CD1c-positive myeloid dendritic cell (primary cell): ENCODE measurements at regions not wholly inside any gene's neighbourhood (a gene's known extent, or its start where the extent isn't known, plus 50 kb on each side); places are given as distances from the start of the nearest gene placed in this dataset.

ENCODE experiments used
- DNase-seq: peaks from one replicate; pipeline ENCODE4 v3.0.0-alpha.2; 2016; ENCODE audit errors: extremely low spot score

GRCh38 chrX:43018031-43018430 is 240.1 kb upstream of the PPP1R2C start:
- no peak for DNase-seq

GRCh38 chrX:43019021-43019420 is 241.1 kb upstream of the PPP1R2C start:
- DNase-seq: no peak

GRCh38 chrX:43025806-43026315 is 247.9 kb upstream of the PPP1R2C start:
- no peak for DNase-seq

- DNase-seq: no peak
These were observed 286.1 kb upstream of the PPP1R2C start for GRCh38 chrX:43064096-43064495.

GRCh38 chrX:43065978-43066377 is 288.0 kb upstream of the PPP1R2C start:
- no peak for DNase-seq

- no peak for DNase-seq
These were observed 290.7 kb upstream of the PPP1R2C start for GRCh38 chrX:43068639-43069038.

GRCh38 chrX:43083016-43083415 is 305.1 kb upstream of the PPP1R2C start:
- DNase-seq: no peak

- no peak for DNase-seq
These were observed 309.9 kb upstream of the PPP1R2C start for GRCh38 chrX:43087830-43088229.

- DNase-seq: no peak
These were observed 318.9 kb upstream of the PPP1R2C start for GRCh38 chrX:43096830-43097229.

GRCh38 chrX:43106009-43106408 is 328.0 kb upstream of the PPP1R2C start:
- DNase-seq: no peak

- no peak for DNase-seq
These were observed 330.9 kb upstream of the PPP1R2C start for GRCh38 chrX:43108828-43109227.

GRCh38 chrX:43121637-43122036 is 343.7 kb upstream of the PPP1R2C start:
- no peak for DNase-seq

- no peak for DNase-seq
These were observed 361.7 kb upstream of the PPP1R2C start for GRCh38 chrX:43139645-43140044.

GRCh38 chrX:43140582-43140981 is 362.6 kb upstream of the PPP1R2C start:
- DNase-seq: no peak

- DNase-seq: no peak
These were observed 363.9 kb upstream of the PPP1R2C start for GRCh38 chrX:43141885-43142284.

GRCh38 chrX:43148305-43148704 is 370.3 kb upstream of the PPP1R2C start:
- no peak for DNase-seq

- DNase-seq: no peak
These were observed 387.5 kb upstream of the PPP1R2C start for GRCh38 chrX:43165343-43165920.

- DNase-seq: no peak
These were observed 388.9 kb upstream of the PPP1R2C start for GRCh38 chrX:43166874-43167273.

- DNase-seq: no peak
These were observed 397.5 kb upstream of the PPP1R2C start for GRCh38 chrX:43175434-43175833.

GRCh38 chrX:43176686-43177085 is 398.7 kb upstream of the PPP1R2C start:
- no peak for DNase-seq

GRCh38 chrX:43188296-43188695 is 410.3 kb upstream of the PPP1R2C start:
- DNase-seq: no peak

GRCh38 chrX:43211570-43211969 is 433.6 kb upstream of the PPP1R2C start:
- DNase-seq: no peak

- no peak for DNase-seq
These were observed 437.9 kb upstream of the MAOA start for GRCh38 chrX:43218198-43218597.

- DNase-seq: no peak
These were observed 431.6 kb upstream of the MAOA start for GRCh38 chrX:43224496-43224895.
